HG02759 (cell line): ENCODE measurements at regions not wholly inside any gene's neighbourhood (a gene's known extent, or its start where the extent isn't known, plus 50 kb on each side); places are given as distances from the start of the nearest gene placed in this dataset.

Experiments used
- ATAC-seq: cut with Tn5 transposase; IDR thresholded peaks from one replicate; pipeline ENCODE4 v1.9.1; 2021; ENCODE audit warnings: mild to moderate bottlenecking, moderate library complexity; ENCODE audit not compliant: unreplicated experiment

- no peak for ATAC-seq
Measured at GRCh38 chr11:28525636-28526405, 417.6 kb downstream of the METTL15 start.

GRCh38 chr11:28524098-28524497 lies 415.9 kb downstream of the METTL15 start:
- ATAC-seq: no peak

- ATAC-seq: no peak
Measured at GRCh38 chr11:28521075-28521474, 412.9 kb downstream of the METTL15 start.

- no peak for ATAC-seq
Measured at GRCh38 chr11:28520291-28520690, 412.1 kb downstream of the METTL15 start.

GRCh38 chr11:28518825-28519224 lies 410.6 kb downstream of the METTL15 start:
- ATAC-seq: no peak

GRCh38 chr11:28517621-28518020 lies 409.4 kb downstream of the METTL15 start:
- ATAC-seq: no peak

- no peak for ATAC-seq
Measured at GRCh38 chr11:28514391-28514790, 406.2 kb downstream of the METTL15 start.

GRCh38 chr11:28512143-28512756 lies 404.1 kb downstream of the METTL15 start:
- no peak for ATAC-seq

- no peak for ATAC-seq
Measured at GRCh38 chr11:28505232-28505631, 397.0 kb downstream of the METTL15 start.

- ATAC-seq: no peak
Measured at GRCh38 chr11:28504555-28505110, 396.4 kb downstream of the METTL15 start.

GRCh38 chr11:28495333-28495732 lies 387.1 kb downstream of the METTL15 start:
- ATAC-seq: no peak

- ATAC-seq: no peak
Measured at GRCh38 chr11:28491431-28491830, 383.2 kb downstream of the METTL15 start.

- no peak for ATAC-seq
Measured at GRCh38 chr11:28490773-28491382, 382.7 kb downstream of the METTL15 start.

GRCh38 chr11:28488336-28488735 lies 380.1 kb downstream of the METTL15 start:
- ATAC-seq: no peak

GRCh38 chr11:28483072-28483867 lies 375.1 kb downstream of the METTL15 start:
- ATAC-seq: no peak

GRCh38 chr11:28482666-28483065 lies 374.5 kb downstream of the METTL15 start:
- no peak for ATAC-seq

- ATAC-seq: no peak
Measured at GRCh38 chr11:28481616-28482480, 373.7 kb downstream of the METTL15 start.

- ATAC-seq: no peak
Measured at GRCh38 chr11:28480406-28480805, 372.2 kb downstream of the METTL15 start.

- ATAC-seq: no peak
Measured at GRCh38 chr11:28476864-28477263, 368.7 kb downstream of the METTL15 start.

- no peak for ATAC-seq
Measured at GRCh38 chr11:28476049-28476448, 367.9 kb downstream of the METTL15 start.
